ENCODE measurements at regions not wholly inside any gene's neighbourhood (a gene's known extent, or its start where the extent isn't known, plus 50 kb on each side); places are given as distances from the start of the nearest gene placed in this dataset.

GRCh38 chr20:61146023-61146422 lies 106.0 kb upstream of the CDH4 start:
- CTCF ChIA-PET = interaction anchor here (1.3 kb wide), 1 partner anchor 9 kb away, joined by 3 read pairs; no protein-coding TSS in a partner anchor

GRCh38 chr20:61149636-61150035 lies 102.4 kb upstream of the CDH4 start:
- ChIA-PET CTCF (interaction anchor here (1.2 kb wide), 1 partner anchor 10 kb away, joined by 3 read pairs; no protein-coding TSS in a partner anchor), POLR2A (no interaction called here)
- no peak for DNase-seq (ENCODE audit: extremely low spot score)
- TF ChIP-seq CTCF (IDR thresholded peaks at IDR 0.05; ENCODE audit: control extremely low read depth, extremely low read depth, low read depth, missing control alignments) = no peak

More at GRCh38 chr20:61146023-61146422, 106.0 kb upstream of the CDH4 start:
- no peak for DNase-seq (ENCODE audit: extremely low spot score)
- POLR2A ChIA-PET = no interaction called here
- TF ChIP-seq CTCF (IDR thresholded peaks at IDR 0.05; ENCODE audit: control extremely low read depth, extremely low read depth, low read depth, missing control alignments) = no peak

GRCh38 chr20:61157301-61157700 lies 94.8 kb upstream of the CDH4 start:
- CTCF ChIA-PET = no interaction called here
- TF ChIP-seq CTCF (IDR thresholded peaks at IDR 0.05; ENCODE audit: control extremely low read depth, extremely low read depth, low read depth, missing control alignments) = no peak
- no peak for DNase-seq (ENCODE audit: extremely low spot score)
- POLR2A ChIA-PET = no interaction called here

- CTCF ChIA-PET = interaction anchor here (1.6 kb wide), 1 partner anchor 10 kb away, joined by 3 read pairs; no protein-coding TSS in a partner anchor
- DNase-seq (ENCODE audit: extremely low spot score) = no peak
- POLR2A ChIA-PET = no interaction called here
- no peak for TF ChIP-seq CTCF (IDR thresholded peaks at IDR 0.05; ENCODE audit: control extremely low read depth, extremely low read depth, low read depth, missing control alignments)
Measured at GRCh38 chr20:61159957-61160686, 91.9 kb upstream of the CDH4 start.

DNA sequence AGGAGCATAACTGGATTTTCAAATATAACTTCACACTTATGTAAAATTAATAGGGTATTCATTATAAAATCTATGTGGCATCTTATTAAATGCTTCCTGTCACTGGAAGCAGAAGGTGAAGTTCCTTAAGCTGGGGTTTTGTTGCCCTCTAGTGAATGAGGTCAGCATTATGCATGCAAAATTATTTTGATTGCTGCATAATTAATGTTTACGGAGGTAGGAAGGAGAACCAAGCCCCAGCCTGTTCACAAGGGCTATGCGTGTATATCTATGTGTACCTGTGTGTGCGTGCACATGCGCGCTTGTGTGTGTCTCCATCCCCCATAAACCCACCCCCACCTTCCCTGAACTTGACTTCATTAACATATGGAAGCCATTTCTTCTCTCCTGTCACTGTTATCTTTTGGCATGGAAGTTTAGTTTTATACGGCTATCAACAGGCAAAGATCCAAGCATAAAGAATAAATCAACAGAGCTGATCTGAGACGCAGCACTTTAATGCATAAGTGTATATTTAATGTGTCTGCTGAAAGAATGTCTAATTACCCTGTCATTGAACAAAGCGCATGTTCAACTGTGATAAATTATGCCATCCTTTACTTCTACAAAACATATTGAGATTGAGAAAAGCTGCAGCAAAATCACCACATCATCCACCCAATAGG lies 90.2 kb upstream of the CDH4 start:
- CTCF ChIA-PET = no interaction called here
- no peak for DNase-seq (ENCODE audit: extremely low spot score)
- TF ChIP-seq CTCF (IDR thresholded peaks at IDR 0.05; ENCODE audit: control extremely low read depth, extremely low read depth, low read depth, missing control alignments) = no peak
- POLR2A ChIA-PET = no interaction called here

DNA sequence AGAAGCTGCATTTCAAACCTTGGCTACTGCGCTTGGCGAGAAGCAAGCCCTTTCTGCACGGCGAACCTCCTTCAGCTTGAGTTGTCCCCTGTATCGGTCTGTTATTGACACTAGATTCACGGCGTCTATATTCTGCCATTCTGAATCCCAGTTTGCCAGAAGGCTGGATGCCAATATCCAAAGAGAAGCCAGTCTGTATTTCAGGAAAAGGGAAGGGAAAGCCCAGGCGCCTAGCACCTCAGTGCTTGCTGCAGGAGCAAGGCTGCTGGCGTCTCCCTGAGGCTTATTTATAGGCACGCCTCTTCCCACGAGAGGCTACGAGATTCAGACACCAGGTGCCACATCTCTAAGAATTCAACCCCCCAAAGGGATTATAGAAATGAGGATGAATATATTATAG lies 89.6 kb upstream of the CDH4 start:
- no peak for DNase-seq (ENCODE audit: extremely low spot score)
- POLR2A ChIA-PET = no interaction called here
- CTCF ChIA-PET = no interaction called here
- no peak for TF ChIP-seq CTCF (IDR thresholded peaks at IDR 0.05; ENCODE audit: control extremely low read depth, extremely low read depth, low read depth, missing control alignments)
